RWPE1 (cell line): ENCODE measurements at regions not wholly inside any gene's neighbourhood (a gene's known extent, or its start where the extent isn't known, plus 50 kb on each side); places are given as distances from the start of the nearest gene placed in this dataset.

Experiments used
- CTCF ChIA-PET: fragments of 350-600 bp; sonication (Branson Sonifier 250); formaldehyde crosslinking; extraction: SDS; loops from one replicate; lab custom pipeline; 2021; lab: Yijun Ruan, JAX
- POLR2A ChIA-PET: fragments of 400-600 bp; formaldehyde crosslinking; extraction: SDS; loops from one replicate; lab custom pipeline; 2020; ENCODE audit warnings: antibody characterized with exemption; ENCODE audit not compliant: low non-redundant PET; lab: Yijun Ruan, JAX
- DNase-seq: peaks from one replicate; pipeline ENCODE4 v3.0.0; 2012; ENCODE audit warnings: low spot score
- H3K27ac ChIP-seq: fragments of 450-650 bp; 2 replicates; pipeline ENCODE4 v1.5.1; 2017
- TF ChIP-seq, protein P1 (sequence below): fragments of 450-650 bp; conservative IDR thresholded peaks from 2 replicates; pipeline ENCODE4 v1.5.1; 2017; ENCODE audit warnings: low read depth, mild to moderate bottlenecking

DNA sequence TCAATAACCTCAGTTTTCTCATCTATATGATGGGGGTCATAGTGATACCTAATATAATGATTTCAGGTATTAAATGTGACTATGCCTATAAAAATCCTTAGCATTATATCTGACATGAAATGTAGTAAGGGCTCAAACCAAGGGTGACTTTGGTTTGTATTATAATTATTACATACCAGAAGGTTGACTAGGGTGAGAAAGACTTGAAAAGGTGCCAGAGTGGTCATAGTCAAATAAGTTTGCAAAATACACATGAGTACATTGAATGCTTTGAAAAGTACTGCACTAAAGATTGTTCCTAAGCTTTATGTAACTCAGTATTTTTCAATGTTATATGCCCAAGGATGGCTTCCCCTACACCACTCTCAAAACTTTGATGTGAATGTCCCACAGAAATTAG, 297.2 kb downstream of the ARPP21 start:
- TF ChIP-seq, protein P1, sequence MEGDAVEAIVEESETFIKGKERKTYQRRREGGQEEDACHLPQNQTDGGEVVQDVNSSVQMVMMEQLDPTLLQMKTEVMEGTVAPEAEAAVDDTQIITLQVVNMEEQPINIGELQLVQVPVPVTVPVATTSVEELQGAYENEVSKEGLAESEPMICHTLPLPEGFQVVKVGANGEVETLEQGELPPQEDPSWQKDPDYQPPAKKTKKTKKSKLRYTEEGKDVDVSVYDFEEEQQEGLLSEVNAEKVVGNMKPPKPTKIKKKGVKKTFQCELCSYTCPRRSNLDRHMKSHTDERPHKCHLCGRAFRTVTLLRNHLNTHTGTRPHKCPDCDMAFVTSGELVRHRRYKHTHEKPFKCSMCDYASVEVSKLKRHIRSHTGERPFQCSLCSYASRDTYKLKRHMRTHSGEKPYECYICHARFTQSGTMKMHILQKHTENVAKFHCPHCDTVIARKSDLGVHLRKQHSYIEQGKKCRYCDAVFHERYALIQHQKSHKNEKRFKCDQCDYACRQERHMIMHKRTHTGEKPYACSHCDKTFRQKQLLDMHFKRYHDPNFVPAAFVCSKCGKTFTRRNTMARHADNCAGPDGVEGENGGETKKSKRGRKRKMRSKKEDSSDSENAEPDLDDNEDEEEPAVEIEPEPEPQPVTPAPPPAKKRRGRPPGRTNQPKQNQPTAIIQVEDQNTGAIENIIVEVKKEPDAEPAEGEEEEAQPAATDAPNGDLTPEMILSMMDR = no peak
- DNase-seq = no peak
- no peak overlapping the region for H3K27ac ChIP-seq
- ChIA-PET CTCF (no interaction called here), POLR2A (no interaction called here)

DNA sequence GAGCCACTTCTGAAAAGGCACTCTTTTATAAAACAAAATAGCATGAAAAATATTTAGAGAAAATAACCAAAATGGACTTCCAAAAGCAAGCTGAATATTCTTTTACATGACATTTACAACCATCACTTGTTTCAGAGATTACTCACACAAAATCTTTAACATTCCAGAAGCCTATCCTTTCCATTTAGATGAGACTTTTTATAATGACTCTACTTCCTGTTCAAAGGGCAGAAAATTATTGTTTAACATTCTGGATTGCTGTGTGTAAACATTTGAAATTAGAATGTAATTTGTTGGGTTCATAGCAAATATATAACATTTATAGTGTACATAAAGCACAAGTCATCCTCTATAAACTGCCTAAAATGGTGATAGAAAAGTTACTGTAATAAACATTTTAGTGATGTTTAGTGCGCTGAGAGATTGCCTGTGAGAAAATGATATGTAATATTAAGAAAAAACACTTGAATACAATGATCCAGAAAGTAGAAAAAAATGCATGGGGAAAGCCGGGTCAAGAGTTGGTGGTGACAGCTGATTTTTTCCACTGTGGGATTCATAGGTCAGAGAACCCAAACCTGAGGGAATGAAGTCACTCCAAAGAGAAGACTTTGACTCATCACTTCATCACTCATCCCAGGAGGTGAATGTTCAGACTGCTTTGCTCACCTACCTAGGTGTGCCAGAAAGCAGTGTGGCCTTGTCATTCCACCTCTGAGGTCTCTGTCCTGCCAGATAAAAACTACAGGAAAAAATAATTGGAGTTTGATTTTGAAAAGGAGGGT, 305.8 kb downstream of the ARPP21 start:
- ChIA-PET CTCF (interaction anchor here (0.6 kb wide), 1 partner anchor 8 kb away, joined by 3 read pairs; no protein-coding TSS in a partner anchor), POLR2A (no interaction called here)
- TF ChIP-seq, protein P1 = no peak
- H3K27ac ChIP-seq = no peak overlapping the region
- peak; percentile 3 for DNase-seq

DNA sequence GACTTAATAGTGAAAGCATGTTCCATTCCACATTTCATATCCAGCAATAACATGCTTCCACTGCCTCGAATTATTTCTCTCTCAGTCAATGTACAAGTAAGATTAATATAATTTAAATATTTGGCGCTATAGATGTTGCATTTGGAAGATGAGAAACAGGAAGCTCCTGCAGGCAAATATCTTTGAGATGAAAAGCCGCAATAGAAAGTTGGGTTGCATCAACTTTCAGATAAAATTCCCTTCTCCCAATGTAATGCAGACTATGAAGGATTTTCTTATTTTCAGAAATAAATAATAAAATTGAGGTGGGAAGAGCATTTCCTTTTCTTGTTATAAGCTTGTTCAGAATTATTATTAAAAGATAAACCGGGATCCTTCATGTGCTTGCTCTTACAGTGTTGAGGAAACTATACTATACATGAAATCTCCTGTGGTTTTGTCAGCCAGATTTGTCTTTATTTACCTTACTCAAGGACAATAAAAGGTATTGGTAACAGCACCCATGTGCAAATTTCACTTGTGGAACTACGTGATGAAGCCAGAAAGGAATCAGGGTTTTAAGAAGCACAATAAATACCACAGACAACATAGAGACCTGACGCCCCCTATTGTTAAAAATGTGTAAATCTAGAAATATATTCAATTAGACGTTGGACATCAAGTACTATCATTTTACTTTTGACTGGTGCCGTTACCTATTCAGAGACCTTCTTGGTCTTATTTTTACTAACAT, 307.0 kb downstream of the ARPP21 start:
- DNase-seq = no peak
- ChIA-PET POLR2A (no interaction called here), CTCF (interaction anchor here (0.6 kb wide), 1 partner anchor 1907 kb away, joined by 3 read pairs; no protein-coding TSS in a partner anchor)
- TF ChIP-seq, protein P1 = no peak
- H3K27ac ChIP-seq = no peak overlapping the region

DNA sequence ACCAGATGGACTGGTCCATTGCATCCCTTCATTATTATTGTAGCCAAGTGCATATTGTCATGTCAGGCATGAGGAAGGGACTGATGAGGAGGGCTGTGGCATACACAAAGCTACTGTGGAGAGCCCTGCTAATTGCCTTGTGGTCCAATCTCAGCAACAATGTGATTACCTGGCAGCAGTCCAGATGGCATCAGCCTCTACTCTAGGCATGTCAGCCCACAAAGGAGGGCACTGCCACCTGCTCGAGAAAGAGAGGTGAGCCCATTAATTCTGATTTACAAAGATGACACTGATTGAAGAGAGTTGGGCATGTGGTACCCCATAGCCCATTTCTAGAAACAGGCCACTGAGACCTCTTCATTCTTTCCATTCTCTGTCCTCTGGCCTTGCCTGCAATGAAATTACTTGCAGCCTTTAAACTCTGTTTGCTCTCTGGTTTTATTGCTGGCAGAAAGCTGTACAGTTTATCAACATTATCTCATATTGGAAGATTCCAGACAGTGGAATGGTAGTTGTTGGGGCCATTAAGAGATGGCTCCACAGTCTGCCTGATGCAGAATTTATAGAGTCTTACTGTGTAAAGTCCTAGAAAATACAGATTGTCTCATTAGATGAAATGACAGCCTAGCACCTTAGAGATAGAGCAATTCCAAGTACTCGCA, 307.7 kb downstream of the ARPP21 start:
- TF ChIP-seq, protein P1 = no peak
- ChIA-PET POLR2A (no interaction called here), CTCF (no interaction called here)
- H3K27ac ChIP-seq = no peak overlapping the region
- no peak for DNase-seq

DNA sequence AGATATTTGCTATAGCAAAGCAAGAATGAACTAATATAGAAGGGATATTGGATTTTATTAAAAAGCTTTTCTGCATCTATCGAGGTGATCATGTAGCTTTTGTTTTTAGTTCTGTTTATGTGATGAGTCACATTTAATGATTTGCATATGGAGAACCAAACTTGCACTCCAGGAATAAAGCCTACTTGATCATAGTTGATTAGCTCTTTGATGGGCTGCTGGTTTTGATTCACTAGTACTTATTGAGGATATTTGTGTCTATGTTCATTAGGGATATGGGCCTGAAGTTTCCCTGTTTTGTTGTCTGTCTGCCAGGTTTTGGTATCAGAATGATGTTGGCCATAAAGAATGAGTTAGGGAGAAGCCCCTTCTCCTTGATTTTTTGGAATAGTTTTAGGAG, 310.7 kb downstream of the ARPP21 start:
- TF ChIP-seq, protein P1 = no peak
- no peak for DNase-seq
- ChIA-PET CTCF (no interaction called here), POLR2A (no interaction called here)
- H3K27ac ChIP-seq = no peak overlapping the region

DNA sequence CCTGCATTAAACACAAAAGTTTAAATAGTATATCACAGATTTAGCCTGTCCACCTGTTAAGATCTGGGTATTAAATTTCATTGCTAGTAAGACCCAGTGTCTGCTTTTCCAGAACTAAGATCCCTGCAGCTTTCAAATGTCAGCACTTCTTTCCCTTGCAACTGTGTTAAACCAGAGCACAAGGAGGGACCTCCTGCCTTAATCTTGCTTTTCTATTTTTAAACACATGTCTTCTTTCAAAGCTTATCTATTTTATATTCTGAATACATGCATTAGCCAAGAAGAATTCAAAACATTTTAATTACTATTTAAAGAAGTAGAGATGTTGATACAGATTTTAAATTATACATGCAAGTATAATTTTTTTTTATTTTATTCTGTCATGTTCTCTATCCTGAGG, 315.1 kb downstream of the ARPP21 start:
- TF ChIP-seq, protein P1 = no peak
- POLR2A ChIA-PET = no interaction called here
- no peak for DNase-seq
- H3K27ac ChIP-seq = no peak overlapping the region
- CTCF ChIA-PET = no interaction called here
